ENCODE measurements at regions not wholly inside any gene's neighbourhood (a gene's known extent, or its start where the extent isn't known, plus 50 kb on each side); places are given as distances from the start of the nearest gene placed in this dataset.

- no peak overlapping the region for H3K4me3 ChIP-seq (replicated peaks in 1 of 4; ENCODE audit: control extremely low read depth in 1 of 4, insufficient read depth in 1 of 4, low read depth in 3 of 4, low read length in 4 of 4)
- DNase-seq (ENCODE audit: low read depth in 2 of 2): no peak
- no peaks in the 10 kb centered on the region for H3K27me3 ChIP-seq (ENCODE audit: control insufficient read depth, insufficient read depth, low read length)
- no peak overlapping the region for H2AFZ ChIP-seq (ENCODE audit: low read length)
- no peaks in the 10 kb centered on the region for H3K4me1 ChIP-seq (ENCODE audit: control insufficient read depth, extremely low read depth, insufficient read depth, low read length)
- TF ChIP-seq EZH2 (IDR thresholded peaks at IDR 0.05; ENCODE audit: low read length, missing control alignments): no peak
- H3K4me2 ChIP-seq (ENCODE audit: extremely low read depth, insufficient read depth, low read length): no peak overlapping the region
- no peaks in the 10 kb centered on the region for H3K9me3 ChIP-seq (ENCODE audit: control insufficient read depth, insufficient read depth, low read depth, low read length)
- H3K79me2 ChIP-seq (ENCODE audit: control insufficient read depth, insufficient read depth, low read length): no peaks in the 10 kb centered on the region
- H3K9ac ChIP-seq (ENCODE audit: insufficient read depth, low read length): no peak overlapping the region
- H4K20me1 ChIP-seq (ENCODE audit: control insufficient read depth, extremely low read depth, insufficient read depth, low read length): no peaks in the 10 kb centered on the region
- H3K36me3 ChIP-seq (ENCODE audit: control insufficient read depth, insufficient read depth, low read length): no peaks in the 10 kb centered on the region
- no peak overlapping the region for H3K27ac ChIP-seq (ENCODE audit: insufficient read depth, low read length)
Measured at GRCh38 chr5:3343911-3344310, 251.7 kb upstream of the IRX1 start.

GRCh38 chr5:3343211-3343610, 252.4 kb upstream of the IRX1 start:
- H4K20me1 ChIP-seq (ENCODE audit: control insufficient read depth, extremely low read depth, insufficient read depth, low read length): no peaks in the 10 kb centered on the region
- TF ChIP-seq CTCF (conservative IDR thresholded peaks at IDR 0.05 in 1 of 2, IDR thresholded peaks at IDR 0.05 in 1 of 2; ENCODE audit: low read depth in 1 of 2, low read length in 2 of 2) (no peak), EZH2 (IDR thresholded peaks at IDR 0.05; ENCODE audit: low read length, missing control alignments) (no peak)

GRCh38 chr5:3342271-3343100, 253.1 kb upstream of the IRX1 start:
- no peak overlapping the region for H3K4me2 ChIP-seq (ENCODE audit: extremely low read depth, insufficient read depth, low read length)
- no peaks in the 10 kb centered on the region for H3K4me1 ChIP-seq (ENCODE audit: control insufficient read depth, extremely low read depth, insufficient read depth, low read length)
- no peaks in the 10 kb centered on the region for H3K9me3 ChIP-seq (ENCODE audit: control insufficient read depth, insufficient read depth, low read depth, low read length)
- H3K36me3 ChIP-seq (ENCODE audit: control insufficient read depth, insufficient read depth, low read length): no peaks in the 10 kb centered on the region
- H3K79me2 ChIP-seq (ENCODE audit: control insufficient read depth, insufficient read depth, low read length): no peaks in the 10 kb centered on the region
- no peak overlapping the region for H3K27ac ChIP-seq (ENCODE audit: insufficient read depth, low read length)
- no peaks in the 10 kb centered on the region for H3K27me3 ChIP-seq (ENCODE audit: control insufficient read depth, insufficient read depth, low read length)
- H4K20me1 ChIP-seq (ENCODE audit: control insufficient read depth, extremely low read depth, insufficient read depth, low read length): no peaks in the 10 kb centered on the region
- TF ChIP-seq EZH2 (IDR thresholded peaks at IDR 0.05; ENCODE audit: low read length, missing control alignments): no peak
- no peak for TF ChIP-seq CTCF (conservative IDR thresholded peaks at IDR 0.05 in 1 of 2, IDR thresholded peaks at IDR 0.05 in 1 of 2; ENCODE audit: low read depth in 1 of 2, low read length in 2 of 2)
- DNase-seq (ENCODE audit: low read depth in 2 of 2): no peak
- H3K4me3 ChIP-seq (replicated peaks in 1 of 4; ENCODE audit: control extremely low read depth in 1 of 4, insufficient read depth in 1 of 4, low read depth in 3 of 4, low read length in 4 of 4): no peak overlapping the region
- no peak overlapping the region for H3K9ac ChIP-seq (ENCODE audit: insufficient read depth, low read length)
- no peak overlapping the region for H2AFZ ChIP-seq (ENCODE audit: low read length)

More at GRCh38 chr5:3343211-3343610, 252.4 kb upstream of the IRX1 start:
- Histone ChIP-seq H3K9ac (ENCODE audit: insufficient read depth, low read length) (no peak overlapping the region), H3K4me3 (replicated peaks in 1 of 4; ENCODE audit: control extremely low read depth in 1 of 4, insufficient read depth in 1 of 4, low read depth in 3 of 4, low read length in 4 of 4) (no peak overlapping the region), H2AFZ (ENCODE audit: low read length) (no peak overlapping the region), H3K79me2 (ENCODE audit: control insufficient read depth, insufficient read depth, low read length) (no peaks in the 10 kb centered on the region), H3K4me2 (ENCODE audit: extremely low read depth, insufficient read depth, low read length) (no peak overlapping the region), H3K27ac (ENCODE audit: insufficient read depth, low read length) (no peak overlapping the region), H3K36me3 (ENCODE audit: control insufficient read depth, insufficient read depth, low read length) (no peaks in the 10 kb centered on the region), H3K27me3 (ENCODE audit: control insufficient read depth, insufficient read depth, low read length) (no peaks in the 10 kb centered on the region), H3K4me1 (ENCODE audit: control insufficient read depth, extremely low read depth, insufficient read depth, low read length) (no peaks in the 10 kb centered on the region), H3K9me3 (ENCODE audit: control insufficient read depth, insufficient read depth, low read depth, low read length) (no peaks in the 10 kb centered on the region)
- no peak for DNase-seq (ENCODE audit: low read depth in 2 of 2)
